PC-9 (cell line): ENCODE measurements at regions not wholly inside any gene's neighbourhood (a gene's known extent, or its start where the extent isn't known, plus 50 kb on each side); places are given as distances from the start of the nearest gene placed in this dataset.

ENCODE experiments used
- EZH2 ChIP-seq: fragments of 200-600 bp; sonication (generic); IDR thresholded peaks from 2 replicates; pipeline ENCODE4 v1.8.0; 2017; ENCODE audit warnings: antibody characterized with exemption, low read depth
- TF ChIP-seq, protein P1 (sequence below): fragments of 200-600 bp; sonication (generic); conservative IDR thresholded peaks from 2 replicates; pipeline ENCODE4 v1.6.1; 2017; ENCODE audit warnings: mixed run types, antibody characterized with exemption, mild to moderate bottlenecking, moderate library complexity

DNA sequence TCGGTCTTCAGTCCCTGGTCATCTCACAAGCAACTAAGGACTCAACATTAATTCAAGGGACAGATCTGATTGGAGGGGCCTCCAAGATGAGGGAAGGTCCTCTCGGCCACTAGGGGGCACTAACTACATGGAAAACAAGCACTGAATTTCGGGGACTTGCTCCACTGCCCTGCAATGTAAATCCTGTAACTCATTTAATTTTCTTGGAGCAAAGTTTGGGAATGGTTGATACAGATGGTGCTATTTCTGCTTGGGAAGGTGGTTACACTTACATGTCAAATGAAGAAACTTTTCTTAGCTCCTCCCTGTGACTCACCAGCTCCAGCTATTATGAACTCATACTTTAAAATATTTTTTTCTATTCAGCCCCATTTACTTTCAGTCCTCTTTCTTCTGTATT, 97.4 kb upstream of the KCNJ15 start:
- TF ChIP-seq, protein P1, sequence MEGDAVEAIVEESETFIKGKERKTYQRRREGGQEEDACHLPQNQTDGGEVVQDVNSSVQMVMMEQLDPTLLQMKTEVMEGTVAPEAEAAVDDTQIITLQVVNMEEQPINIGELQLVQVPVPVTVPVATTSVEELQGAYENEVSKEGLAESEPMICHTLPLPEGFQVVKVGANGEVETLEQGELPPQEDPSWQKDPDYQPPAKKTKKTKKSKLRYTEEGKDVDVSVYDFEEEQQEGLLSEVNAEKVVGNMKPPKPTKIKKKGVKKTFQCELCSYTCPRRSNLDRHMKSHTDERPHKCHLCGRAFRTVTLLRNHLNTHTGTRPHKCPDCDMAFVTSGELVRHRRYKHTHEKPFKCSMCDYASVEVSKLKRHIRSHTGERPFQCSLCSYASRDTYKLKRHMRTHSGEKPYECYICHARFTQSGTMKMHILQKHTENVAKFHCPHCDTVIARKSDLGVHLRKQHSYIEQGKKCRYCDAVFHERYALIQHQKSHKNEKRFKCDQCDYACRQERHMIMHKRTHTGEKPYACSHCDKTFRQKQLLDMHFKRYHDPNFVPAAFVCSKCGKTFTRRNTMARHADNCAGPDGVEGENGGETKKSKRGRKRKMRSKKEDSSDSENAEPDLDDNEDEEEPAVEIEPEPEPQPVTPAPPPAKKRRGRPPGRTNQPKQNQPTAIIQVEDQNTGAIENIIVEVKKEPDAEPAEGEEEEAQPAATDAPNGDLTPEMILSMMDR, result peak; percentile 72
- no peak for TF ChIP-seq EZH2
